Large intestine (tissue), 3 donors: ENCODE measurements at regions not wholly inside any gene's neighbourhood (a gene's known extent, or its start where the extent isn't known, plus 50 kb on each side); places are given as distances from the start of the nearest gene placed in this dataset.

Experiments
- DNase-seq, 2 donors: peaks; one replicate each; pipeline versions ENCODE4 v3.0.0 to v3.0.0-alpha.2; 2013
- H3K27ac ChIP-seq: one replicate; pipeline ENCODE4 v1.5.1; 2013; ENCODE audit warnings: low read length
- H3K27me3 ChIP-seq: 2 replicates; pipeline ENCODE4 v1.6.1; 2013; ENCODE audit warnings: low read length; ENCODE audit not compliant: control insufficient read depth, insufficient read depth
- H3K36me3 ChIP-seq: 2 replicates; pipeline ENCODE4 v1.6.1; 2013; ENCODE audit warnings: low read length; ENCODE audit not compliant: control insufficient read depth, insufficient read depth
- H3K4me1 ChIP-seq: one replicate; pipeline ENCODE4 v1.6.1; 2013; ENCODE audit warnings: low read length; ENCODE audit not compliant: control insufficient read depth, insufficient read depth
- H3K4me3 ChIP-seq: one replicate; pipeline ENCODE4 v1.5.1; 2013; ENCODE audit warnings: low read length
- H3K9me3 ChIP-seq: one replicate; pipeline ENCODE4 v1.6.1; 2013; ENCODE audit warnings: mild to moderate bottlenecking, low read depth, low read length, moderate library complexity; ENCODE audit not compliant: control insufficient read depth
- WGBS: methylation state at CpG from one replicate; pipeline ENCODE4 v1.1.5; 2013; ENCODE audit warnings: low lambda C conversion rate; ENCODE audit not compliant: insufficient coverage; 5-methylcytosine and 5-hydroxymethylcytosine counted together

- no peak for DNase-seq
- WGBS: no CpG with 5 or more reads among the region's 5 CpGs
- Histone ChIP-seq H3K4me3 (no peak overlapping the region), H3K9me3 (no peaks in the 10 kb centered on the region), H3K27me3 (no peaks in the 10 kb centered on the region), H3K27ac (no peak overlapping the region), H3K4me1 (no peaks in the 10 kb centered on the region), H3K36me3 (no peaks in the 10 kb centered on the region)
Measured at GRCh38 chr1:235049217-235049616, 79.4 kb downstream of the TOMM20 start.

GRCh38 chr1:235047331-235047871 lies 81.2 kb downstream of the TOMM20 start:
- WGBS: 100% methylated on average over 1 of the region's 6 CpGs
- H3K36me3 ChIP-seq: no peaks in the 10 kb centered on the region
- peak overlapping the region; percentile 25 for H3K27ac ChIP-seq
- H3K9me3 ChIP-seq: no peaks in the 10 kb centered on the region
- no peaks in the 10 kb centered on the region for H3K4me1 ChIP-seq
- H3K27me3 ChIP-seq: no peaks in the 10 kb centered on the region
- DNase-seq: no peak
- no peak overlapping the region for H3K4me3 ChIP-seq

- no peak overlapping the region for H3K27ac ChIP-seq
- no CpG with 5 or more reads among the region's 17 CpGs for WGBS
- no peak for DNase-seq
Measured at GRCh38 chr1:235045921-235046601, 82.6 kb downstream of the TOMM20 start.

GRCh38 chr1:235045034-235045690 lies 83.5 kb downstream of the TOMM20 start:
- H3K9me3 ChIP-seq: no peaks in the 10 kb centered on the region
- DNase-seq: no peak
- H3K4me3 ChIP-seq: no peak overlapping the region
- WGBS: 82% methylated on average over 2 of the region's 10 CpGs
- H3K27me3 ChIP-seq: no peaks in the 10 kb centered on the region
- no peak overlapping the region for H3K27ac ChIP-seq
- H3K4me1 ChIP-seq: no peaks in the 10 kb centered on the region
- no peaks in the 10 kb centered on the region for H3K36me3 ChIP-seq

More at GRCh38 chr1:235045921-235046601, 82.6 kb downstream of the TOMM20 start:
- no peaks in the 10 kb centered on the region for H3K4me1 ChIP-seq
- no peaks in the 10 kb centered on the region for H3K9me3 ChIP-seq
- no peaks in the 10 kb centered on the region for H3K27me3 ChIP-seq
- H3K4me3 ChIP-seq: no peak overlapping the region
- H3K36me3 ChIP-seq: no peaks in the 10 kb centered on the region

- Histone ChIP-seq H3K9me3 (peaks cover 9% of the 10 kb centered on the region), H3K36me3 (no peaks in the 10 kb centered on the region), H3K4me1 (no peaks in the 10 kb centered on the region), H3K4me3 (no peak overlapping the region), H3K27me3 (no peaks in the 10 kb centered on the region), H3K27ac (no peak overlapping the region)
- WGBS: no CpG with 5 or more reads among the region's 3 CpGs
- no peak for DNase-seq
Measured at GRCh38 chr1:235043234-235043633, 85.4 kb downstream of the TOMM20 start.

GRCh38 chr1:235038701-235039100 lies 89.9 kb downstream of the TOMM20 start:
- H3K27ac ChIP-seq: no peak overlapping the region
- no peaks in the 10 kb centered on the region for H3K4me1 ChIP-seq
- no peaks in the 10 kb centered on the region for H3K36me3 ChIP-seq
- H3K27me3 ChIP-seq: no peaks in the 10 kb centered on the region
- H3K4me3 ChIP-seq: no peak overlapping the region
- peaks cover 11% of the 10 kb centered on the region for H3K9me3 ChIP-seq
- no peak for DNase-seq
- WGBS: 100% methylated on average over 2 of the region's 2 CpGs

- Histone ChIP-seq H3K9me3 (peaks cover 11% of the 10 kb centered on the region), H3K27me3 (no peaks in the 10 kb centered on the region), H3K36me3 (no peaks in the 10 kb centered on the region), H3K4me3 (no peak overlapping the region), H3K4me1 (no peaks in the 10 kb centered on the region), H3K27ac (no peak overlapping the region)
- no peak for DNase-seq
- 100% methylated on average over 2 of the region's 2 CpGs for WGBS
Measured at GRCh38 chr1:235035928-235036327, 92.7 kb downstream of the TOMM20 start.

GRCh38 chr1:235030919-235031596 lies 97.6 kb downstream of the TOMM20 start:
- Histone ChIP-seq H3K27me3 (no peaks in the 10 kb centered on the region), H3K36me3 (no peaks in the 10 kb centered on the region), H3K27ac (no peak overlapping the region), H3K9me3 (no peaks in the 10 kb centered on the region), H3K4me3 (no peak overlapping the region), H3K4me1 (no peaks in the 10 kb centered on the region)
- WGBS: 0% methylated on average over 1 of the region's 7 CpGs
- no peak for DNase-seq

- Histone ChIP-seq H3K27me3 (no peaks in the 10 kb centered on the region), H3K4me1 (no peaks in the 10 kb centered on the region), H3K27ac (no peak overlapping the region), H3K9me3 (no peaks in the 10 kb centered on the region), H3K36me3 (no peaks in the 10 kb centered on the region), H3K4me3 (no peak overlapping the region)
- WGBS: no CpG with 5 or more reads among the region's 9 CpGs
- no peak for DNase-seq
Measured at GRCh38 chr1:235027862-235028250, 100.8 kb downstream of the TOMM20 start.

- no peaks in the 10 kb centered on the region for H3K36me3 ChIP-seq
- WGBS: 80% methylated on average over 1 of the region's 13 CpGs
- DNase-seq: no peak
Measured at GRCh38 chr1:235027076-235027861, 101.4 kb downstream of the TOMM20 start.

More at GRCh38 chr1:235027076-235027861, 101.4 kb downstream of the TOMM20 start:
- Histone ChIP-seq H3K9me3 (no peaks in the 10 kb centered on the region), H3K4me1 (no peaks in the 10 kb centered on the region), H3K4me3 (no peak overlapping the region), H3K27ac (no peak overlapping the region), H3K27me3 (no peaks in the 10 kb centered on the region)
